HG02610 (cell line): ENCODE measurements at regions not wholly inside any gene's neighbourhood (a gene's known extent, or its start where the extent isn't known, plus 50 kb on each side); places are given as distances from the start of the nearest gene placed in this dataset.

ENCODE experiments used
- ATAC-seq: cut with Tn5 transposase; IDR thresholded peaks from one replicate; pipeline ENCODE4 v1.9.1; 2021; ENCODE audit warnings: mild to moderate bottlenecking, moderate library complexity; ENCODE audit not compliant: unreplicated experiment

DNA sequence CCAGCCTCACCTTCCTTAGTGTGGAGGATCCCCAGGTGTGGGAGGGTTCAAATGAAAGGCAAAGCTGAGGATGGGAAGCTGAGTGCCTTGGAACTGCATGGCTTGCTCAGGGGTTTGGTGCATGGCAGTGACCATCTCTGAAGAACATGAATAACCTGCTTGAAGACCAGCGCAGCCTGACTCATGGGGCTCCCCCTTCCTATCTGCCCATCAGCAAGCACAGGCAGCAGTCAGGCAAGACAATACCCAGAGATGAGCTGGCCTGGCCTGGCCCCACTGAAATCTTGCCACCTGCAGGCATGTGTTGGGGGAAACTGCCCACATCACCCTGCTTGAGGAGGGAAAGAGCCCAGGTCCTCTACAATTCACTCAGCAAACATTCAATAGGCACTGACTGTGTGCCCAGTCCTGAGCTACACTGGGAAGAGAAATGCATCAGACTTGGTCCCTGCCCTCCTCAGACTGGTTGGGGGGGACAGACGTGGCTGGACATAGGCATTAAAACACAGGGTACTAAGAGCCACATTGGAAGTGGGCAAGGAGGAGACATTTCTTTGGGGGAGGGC is 105.0 kb upstream of the ALDH1B1 start:
- no peak for ATAC-seq

GRCh38 chr9:38286766-38287165 is 105.7 kb upstream of the ALDH1B1 start:
- ATAC-seq = no peak

GRCh38 chr9:38286357-38286756 is 106.1 kb upstream of the ALDH1B1 start:
- ATAC-seq = no peak

DNA sequence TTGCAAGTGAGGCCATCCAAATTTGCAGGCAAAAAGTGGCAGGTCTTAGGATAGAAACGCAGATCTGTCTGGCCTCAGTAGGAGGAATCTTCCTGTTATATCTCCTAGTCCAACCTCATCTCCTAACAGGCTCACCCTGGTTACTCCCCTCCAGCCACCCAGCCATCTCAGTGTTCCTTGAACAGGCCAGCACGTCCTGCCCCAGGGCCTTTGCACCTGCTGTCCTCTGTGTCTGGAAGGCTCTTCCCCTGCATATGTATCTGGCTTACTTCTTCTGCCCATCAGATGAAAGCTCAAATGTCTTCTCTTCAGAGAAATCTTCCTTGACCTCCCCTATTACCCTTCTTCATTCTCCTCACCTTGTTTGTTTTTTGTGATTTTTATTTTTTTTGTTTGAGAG is 107.3 kb upstream of the ALDH1B1 start:
- no peak for ATAC-seq

DNA sequence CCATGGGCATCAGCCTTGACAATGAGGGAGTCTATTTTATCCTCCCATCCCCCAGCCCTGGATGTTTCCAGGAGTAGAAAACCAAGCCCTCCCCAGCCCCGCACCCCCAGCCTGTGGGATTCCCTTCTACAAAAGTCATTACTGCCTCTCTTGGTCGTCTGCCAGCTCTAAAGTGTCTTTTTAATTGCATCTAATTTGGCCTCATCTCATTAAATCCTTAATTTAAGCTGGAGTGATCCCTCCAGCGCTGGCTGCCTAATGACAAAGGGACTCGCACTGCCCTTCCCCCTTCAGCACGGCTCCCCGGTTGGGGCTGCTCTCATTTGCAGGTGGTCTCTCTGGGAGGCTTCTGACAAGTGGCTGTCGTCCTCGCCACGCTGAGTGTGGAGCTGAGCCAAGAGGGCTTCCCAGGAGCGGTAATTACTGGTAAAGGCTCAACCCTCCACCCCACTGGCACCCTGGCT is 107.9 kb upstream of the ALDH1B1 start:
- no peak for ATAC-seq

- ATAC-seq = no peak
Measured at GRCh38 chr9:38284039-38284575, 108.4 kb upstream of the ALDH1B1 start.

DNA sequence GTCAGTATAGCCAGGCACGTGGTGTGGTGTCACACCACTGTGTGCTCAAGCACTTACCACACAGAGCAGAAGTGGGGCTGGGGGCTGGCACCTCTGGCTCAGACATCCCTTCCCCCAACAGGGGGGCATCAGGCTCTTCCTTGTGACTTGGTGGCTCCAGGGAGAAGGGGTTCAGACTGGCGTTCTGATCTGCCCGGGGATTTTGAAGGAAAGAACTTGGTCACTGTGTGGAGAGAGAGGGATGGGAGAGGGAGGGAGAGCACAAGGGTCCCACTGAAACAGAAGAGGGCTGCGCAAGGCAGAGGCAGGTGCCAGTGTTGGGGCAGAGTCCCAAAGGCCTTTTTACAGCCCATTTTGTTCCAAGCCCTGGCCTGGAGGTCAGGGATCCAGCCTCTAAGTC is 109.7 kb upstream of the ALDH1B1 start:
- no peak for ATAC-seq

DNA sequence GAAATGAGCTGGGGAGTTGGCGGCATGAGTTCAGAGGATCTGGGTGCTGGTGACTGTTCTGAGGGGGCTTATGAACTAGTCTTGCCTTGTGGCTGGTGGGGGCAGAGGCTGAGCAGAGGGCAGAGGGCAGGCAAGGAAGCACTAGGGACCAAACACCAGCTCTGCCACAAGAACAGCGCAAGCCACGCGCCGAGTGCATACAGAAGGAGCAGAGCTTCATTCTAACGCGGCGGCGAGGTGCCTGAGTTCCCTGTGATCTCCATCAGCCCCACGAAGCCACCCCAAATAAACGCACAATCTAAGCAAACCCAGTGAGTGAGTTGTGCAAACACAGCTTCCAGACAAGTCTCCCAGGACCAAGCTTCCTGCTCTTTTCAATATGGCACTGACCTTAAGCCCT is 110.6 kb upstream of the ALDH1B1 start:
- no peak for ATAC-seq

GRCh38 chr9:38281196-38281595 is 111.3 kb upstream of the ALDH1B1 start:
- no peak for ATAC-seq

DNA sequence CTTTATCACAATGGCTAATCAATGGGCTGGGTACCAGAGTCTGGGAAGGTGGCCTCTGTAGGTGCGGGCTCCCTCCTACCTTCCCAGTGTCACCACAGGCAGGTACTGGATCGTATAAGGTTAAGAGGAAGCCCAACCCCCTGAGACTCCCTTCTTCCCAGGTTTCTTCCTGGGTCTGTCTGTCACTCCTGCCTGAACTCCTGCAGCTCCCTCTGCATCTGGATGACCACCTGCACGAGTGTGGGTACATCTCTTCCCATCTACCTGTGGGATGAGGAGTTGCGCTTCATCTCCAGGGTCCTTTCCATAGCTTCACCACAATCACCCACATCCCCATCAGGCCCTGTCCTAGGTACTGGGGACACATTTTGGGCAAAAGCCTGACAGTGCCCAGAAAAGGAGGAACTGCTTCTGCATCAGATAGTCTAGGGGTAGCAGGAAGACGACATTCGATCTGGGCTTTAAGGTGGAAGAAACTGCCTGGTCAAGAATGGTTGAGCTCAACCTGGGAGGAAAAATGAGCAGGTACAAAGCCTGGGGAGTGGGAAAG is 112.2 kb upstream of the ALDH1B1 start:
- no peak for ATAC-seq

DNA sequence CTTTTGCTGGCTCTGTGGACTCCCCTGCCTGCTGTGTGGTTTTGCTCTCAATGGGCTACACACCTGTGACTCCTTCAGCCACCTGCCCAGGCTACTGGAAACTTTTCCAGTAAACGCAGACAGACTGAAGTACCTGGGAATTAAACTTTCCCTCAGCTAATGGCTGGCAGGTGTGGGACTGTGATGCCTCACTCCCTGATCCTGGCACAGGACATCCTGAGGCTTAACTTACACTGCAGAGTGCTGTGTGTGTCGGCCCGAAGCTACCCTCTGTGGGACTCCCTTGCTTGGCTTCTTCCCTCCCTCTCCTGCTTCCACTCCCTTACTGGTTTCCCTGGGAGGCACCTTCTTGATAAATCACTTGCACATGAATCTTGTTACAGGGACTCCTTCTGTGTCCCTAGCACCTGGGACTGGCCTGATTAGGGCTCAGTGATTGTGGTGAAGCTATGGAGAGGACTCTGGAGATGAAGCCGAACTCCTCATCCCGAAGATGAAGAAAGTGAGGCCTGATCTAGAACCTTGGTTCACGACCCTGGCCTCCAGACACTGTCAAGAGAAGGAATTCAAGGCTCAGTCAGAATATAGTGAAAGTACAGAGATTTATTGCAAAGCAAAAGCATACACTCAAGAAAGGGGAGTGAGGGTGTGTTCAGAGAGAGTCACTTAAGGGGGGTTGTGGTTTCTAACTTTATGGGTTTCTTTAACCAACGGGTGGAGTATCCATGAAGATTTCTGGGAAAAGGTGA is 113.4 kb upstream of the ALDH1B1 start:
- no peak for ATAC-seq

- ATAC-seq = no peak
Measured at GRCh38 chr9:38278457-38278856, 114.0 kb upstream of the ALDH1B1 start.

GRCh38 chr9:38277601-38278200 is 114.8 kb upstream of the ALDH1B1 start:
- no peak for ATAC-seq

- ATAC-seq = no peak
Measured at GRCh38 chr9:38276771-38277439, 115.6 kb upstream of the ALDH1B1 start.

GRCh38 chr9:38274800-38275199 is 117.7 kb upstream of the ALDH1B1 start:
- ATAC-seq = no peak

- ATAC-seq = no peak
Measured at GRCh38 chr9:38272710-38273109, 119.8 kb upstream of the ALDH1B1 start.

GRCh38 chr9:38271666-38272241 is 120.7 kb upstream of the ALDH1B1 start:
- no peak for ATAC-seq

GRCh38 chr9:38269775-38270174 is 122.7 kb upstream of the ALDH1B1 start:
- no peak for ATAC-seq

- ATAC-seq = no peak
Measured at GRCh38 chr9:38263532-38263931, 129.0 kb upstream of the ALDH1B1 start.

DNA sequence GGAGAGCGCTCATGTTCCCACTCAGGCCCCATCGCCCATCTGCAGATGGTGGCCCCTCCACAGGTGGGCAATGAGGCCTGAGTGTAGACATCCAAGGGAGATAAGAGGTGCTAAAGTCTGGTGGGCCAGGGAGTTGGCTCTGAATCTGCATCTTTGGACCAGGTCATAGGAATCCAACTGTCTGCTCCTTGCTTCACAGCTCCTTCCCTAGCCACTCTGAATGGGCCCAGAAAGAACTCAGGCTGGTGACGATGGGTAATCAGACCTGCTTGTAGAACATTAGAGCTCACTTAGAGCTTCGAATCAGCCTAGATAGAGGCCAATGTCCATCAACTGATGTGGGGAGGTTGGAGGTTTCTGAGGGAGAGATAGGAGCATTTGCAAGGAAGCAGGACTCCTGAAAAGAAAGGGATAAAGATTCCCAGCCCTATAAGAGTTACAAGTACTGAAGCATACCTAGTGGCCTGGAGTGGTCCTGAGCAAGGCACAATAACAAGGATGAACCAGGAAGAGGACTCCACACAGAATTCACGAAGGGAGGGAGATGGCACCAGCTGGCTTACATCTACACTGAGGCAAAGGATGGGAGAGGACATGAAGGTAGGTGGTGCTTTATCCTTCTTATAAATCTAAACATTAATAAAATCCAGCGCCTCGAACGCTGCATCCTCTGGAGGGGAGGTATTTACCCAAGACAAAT is 132.8 kb upstream of the ALDH1B1 start:
- ATAC-seq = no peak
